Astrocyte of the cerebellum (primary cell): ENCODE measurements at regions not wholly inside any gene's neighbourhood (a gene's known extent, or its start where the extent isn't known, plus 50 kb on each side); places are given as distances from the start of the nearest gene placed in this dataset.

ENCODE experiments used
- DNase-seq: peaks from one replicate; pipeline ENCODE4 v3.0.0-alpha.2; 2011; ENCODE audit warnings: low read depth
- H3K4me3 ChIP-seq: 2 replicates; pipeline ENCODE4 v1.5.1; 2011; ENCODE audit warnings: mild to moderate bottlenecking, low read depth, low read length, moderate library complexity
- in situ Hi-C: cut with HindIII; loops from 2 replicates; pipeline ENCODE4 v1.10.0; 2017; ENCODE audit warnings: low sequenced_read_pairs
- TF ChIP-seq, protein P1 (sequence below): IDR thresholded peaks from 2 replicates; pipeline ENCODE4 v1.5.1; 2012; ENCODE audit warnings: low read length, low read depth, moderate library complexity, mild to moderate bottlenecking; ENCODE audit errors: missing control alignments

DNA sequence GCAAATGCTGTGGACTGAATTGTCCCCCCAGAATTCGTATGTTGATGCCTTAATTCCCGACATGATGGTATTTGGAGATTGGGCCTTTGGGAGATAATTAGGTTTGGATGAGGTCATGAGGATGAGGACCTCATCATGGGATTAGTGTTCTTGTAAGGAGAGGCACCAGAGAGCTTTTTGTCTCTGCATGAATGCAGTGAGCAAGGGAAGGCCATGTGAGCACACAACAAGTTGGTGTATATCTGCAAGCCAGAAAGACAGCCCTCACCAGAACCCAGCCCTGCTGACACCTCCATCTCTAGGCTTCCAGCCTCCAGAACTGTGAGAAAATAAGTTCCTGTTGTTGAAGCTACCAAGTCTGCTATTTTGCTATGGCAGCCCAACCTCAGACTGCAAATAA lies 51.9 kb upstream of the SMCO2 start:
- in situ Hi-C loops = loop anchor here (5.0 kb wide), 1 partner anchor 38 kb away; no protein-coding TSS in a partner anchor
- TF ChIP-seq, protein P1, sequence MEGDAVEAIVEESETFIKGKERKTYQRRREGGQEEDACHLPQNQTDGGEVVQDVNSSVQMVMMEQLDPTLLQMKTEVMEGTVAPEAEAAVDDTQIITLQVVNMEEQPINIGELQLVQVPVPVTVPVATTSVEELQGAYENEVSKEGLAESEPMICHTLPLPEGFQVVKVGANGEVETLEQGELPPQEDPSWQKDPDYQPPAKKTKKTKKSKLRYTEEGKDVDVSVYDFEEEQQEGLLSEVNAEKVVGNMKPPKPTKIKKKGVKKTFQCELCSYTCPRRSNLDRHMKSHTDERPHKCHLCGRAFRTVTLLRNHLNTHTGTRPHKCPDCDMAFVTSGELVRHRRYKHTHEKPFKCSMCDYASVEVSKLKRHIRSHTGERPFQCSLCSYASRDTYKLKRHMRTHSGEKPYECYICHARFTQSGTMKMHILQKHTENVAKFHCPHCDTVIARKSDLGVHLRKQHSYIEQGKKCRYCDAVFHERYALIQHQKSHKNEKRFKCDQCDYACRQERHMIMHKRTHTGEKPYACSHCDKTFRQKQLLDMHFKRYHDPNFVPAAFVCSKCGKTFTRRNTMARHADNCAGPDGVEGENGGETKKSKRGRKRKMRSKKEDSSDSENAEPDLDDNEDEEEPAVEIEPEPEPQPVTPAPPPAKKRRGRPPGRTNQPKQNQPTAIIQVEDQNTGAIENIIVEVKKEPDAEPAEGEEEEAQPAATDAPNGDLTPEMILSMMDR = no peak
- DNase-seq = no peak

DNA sequence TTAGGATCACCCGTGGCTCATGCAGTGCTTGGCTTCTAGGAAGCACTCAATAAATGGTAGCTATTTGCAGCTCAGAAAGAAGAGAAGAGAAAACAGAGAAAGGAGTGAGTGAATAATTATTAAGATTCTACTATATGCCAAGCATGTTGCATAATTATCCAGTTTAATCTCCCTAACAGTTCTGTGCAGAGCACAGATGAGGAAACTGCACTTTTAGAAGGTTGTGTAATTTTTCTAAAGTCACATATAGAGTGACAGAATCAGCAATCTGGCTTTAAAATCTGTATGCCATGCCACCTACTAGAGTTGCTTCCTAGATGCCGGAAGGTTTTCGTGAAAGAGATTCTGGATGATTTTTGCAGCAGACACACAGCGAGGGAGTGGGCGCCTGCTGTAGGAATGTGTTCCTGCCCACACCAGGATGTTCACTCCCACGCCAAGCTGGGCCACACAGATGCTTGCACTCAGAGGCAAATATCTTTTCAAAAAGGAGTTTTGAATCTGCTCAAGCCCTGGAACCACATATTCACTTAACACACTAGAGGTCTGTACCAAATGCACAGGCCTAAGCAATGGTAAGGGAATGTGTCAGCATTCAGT lies 50.2 kb upstream of the SMCO2 start:
- H3K4me3 ChIP-seq = no peak overlapping the region
- in situ Hi-C loops = loop anchor here (5.0 kb wide), 1 partner anchor 36 kb away; no protein-coding TSS in a partner anchor

More for the DNA sequence above, 51.9 kb upstream of the SMCO2 start:
- no peak overlapping the region for H3K4me3 ChIP-seq

More for the DNA sequence above, 50.2 kb upstream of the SMCO2 start:
- TF ChIP-seq, protein P1 = no peak
- DNase-seq = no peak
